GOT3 (cell line): ENCODE measurements at regions not wholly inside any gene's neighbourhood (a gene's known extent, or its start where the extent isn't known, plus 50 kb on each side); places are given as distances from the start of the nearest gene placed in this dataset.
"Not testable (repeated sequence)": the region's sequence is repeated elsewhere in the genome, so short reads cannot be mapped to it uniquely, and the experiment has no call there.

ENCODE experiments used
- DNase-seq: peaks from one replicate; lab custom pipeline; 2025; ENCODE audit warnings: mixed read lengths; lab: John Stamatoyannopoulos, UW

DNA sequence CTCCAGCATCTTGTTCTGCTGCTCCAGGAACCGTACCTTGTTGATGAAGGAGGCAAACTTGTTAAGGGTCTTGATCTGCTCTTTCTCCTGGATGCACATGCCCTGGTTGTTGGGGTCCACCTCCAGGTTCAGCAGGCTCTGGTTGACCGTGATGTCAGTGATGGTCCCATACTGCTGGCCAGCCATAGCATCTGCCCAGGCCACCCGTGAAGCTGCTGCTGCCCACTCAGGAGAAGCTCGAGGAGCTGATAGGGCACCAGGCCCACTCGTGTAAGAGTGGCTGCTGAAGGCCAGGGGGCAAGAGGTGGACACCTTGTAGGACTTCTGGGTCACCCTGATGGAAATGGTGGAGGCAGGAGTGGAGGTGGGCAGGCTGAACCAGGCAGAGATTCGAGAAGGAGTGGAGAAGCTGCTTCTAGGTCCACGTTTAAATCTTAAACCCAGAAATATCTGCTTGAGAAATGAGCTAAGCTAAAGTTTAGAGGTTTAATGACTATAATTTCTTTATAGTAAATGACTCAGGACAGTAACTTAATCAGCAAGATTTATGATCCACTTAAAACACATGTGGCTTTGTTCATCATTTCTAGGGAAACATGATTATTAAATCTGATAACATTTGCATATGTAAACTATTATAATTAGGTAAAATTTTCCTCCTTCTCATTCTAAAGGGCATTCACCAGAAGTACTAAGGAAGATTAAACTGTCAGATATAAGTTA, 358.7 kb upstream of the SETBP1 start:
- DNase-seq: no peak

DNA sequence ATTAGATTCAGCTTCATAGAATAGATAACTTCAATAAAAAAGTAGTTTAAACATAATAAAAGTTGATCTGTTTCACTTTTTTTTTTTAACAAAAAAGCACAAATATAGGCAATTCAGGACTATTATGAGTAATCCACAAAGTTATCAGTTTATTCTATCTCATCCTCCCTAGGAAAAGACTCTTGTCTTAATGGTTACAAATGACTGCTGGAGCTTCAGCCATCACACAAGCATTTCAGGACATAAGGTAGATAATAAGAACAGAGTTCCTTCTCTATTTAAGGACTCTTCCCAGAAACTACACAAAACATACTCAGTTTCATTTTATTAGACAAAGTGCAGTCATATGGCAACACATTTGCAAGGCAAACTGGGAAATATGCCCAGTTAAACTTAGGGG, 357.6 kb upstream of the SETBP1 start:
- DNase-seq: no peak

DNA sequence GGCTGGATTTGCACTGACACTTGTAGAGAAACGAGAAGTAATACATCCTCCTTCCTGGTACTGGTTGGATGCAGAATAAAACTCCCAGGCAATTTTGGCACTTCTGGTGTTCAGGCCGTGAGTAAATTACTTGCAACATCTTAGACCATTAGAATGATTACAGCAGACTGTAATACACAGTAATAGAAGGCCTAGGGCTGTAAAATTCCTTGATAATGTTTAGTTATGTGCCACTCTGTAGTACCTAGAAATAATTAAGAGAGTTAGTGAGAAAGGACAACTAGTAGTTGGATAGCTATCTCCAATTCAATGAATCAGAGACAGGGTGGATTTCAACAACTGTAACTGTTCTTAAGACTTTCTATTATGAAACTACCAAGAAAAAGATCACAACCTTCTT, 356.3 kb upstream of the SETBP1 start:
- DNase-seq: no peak

DNA sequence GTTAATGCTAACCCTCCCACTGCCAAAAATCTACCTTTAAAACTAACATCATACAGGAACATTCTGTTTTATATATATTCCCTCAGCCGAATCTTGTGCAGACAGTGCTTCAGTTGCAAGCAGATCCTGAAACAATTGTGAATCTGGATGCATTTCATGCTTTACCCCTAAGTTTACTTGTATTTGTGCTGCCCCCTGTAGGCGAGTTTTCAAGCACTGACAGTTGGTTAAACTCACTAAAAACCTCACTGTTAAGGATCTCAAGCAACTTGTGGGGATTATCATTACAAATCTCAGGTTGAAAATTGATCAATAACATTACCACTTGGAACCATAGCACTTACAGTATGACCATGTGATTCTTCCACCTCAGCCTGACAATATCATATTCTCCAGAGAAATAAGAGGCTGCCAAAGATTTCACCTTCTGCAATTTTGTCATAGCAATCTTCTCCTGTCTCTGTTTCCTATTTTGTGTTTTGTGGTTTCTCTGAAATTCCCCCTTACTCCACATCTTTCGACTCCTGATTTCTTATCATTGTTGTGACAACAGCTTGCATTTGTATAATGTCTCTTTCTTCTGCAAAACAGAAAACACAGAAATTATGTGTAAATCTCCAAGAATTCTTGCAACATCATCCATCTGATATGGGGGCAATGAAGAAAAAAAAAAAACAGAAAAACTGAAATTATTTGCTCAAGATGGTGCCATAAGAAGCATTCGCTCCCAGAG, 354.6 kb upstream of the SETBP1 start:
- DNase-seq: no peak

DNA sequence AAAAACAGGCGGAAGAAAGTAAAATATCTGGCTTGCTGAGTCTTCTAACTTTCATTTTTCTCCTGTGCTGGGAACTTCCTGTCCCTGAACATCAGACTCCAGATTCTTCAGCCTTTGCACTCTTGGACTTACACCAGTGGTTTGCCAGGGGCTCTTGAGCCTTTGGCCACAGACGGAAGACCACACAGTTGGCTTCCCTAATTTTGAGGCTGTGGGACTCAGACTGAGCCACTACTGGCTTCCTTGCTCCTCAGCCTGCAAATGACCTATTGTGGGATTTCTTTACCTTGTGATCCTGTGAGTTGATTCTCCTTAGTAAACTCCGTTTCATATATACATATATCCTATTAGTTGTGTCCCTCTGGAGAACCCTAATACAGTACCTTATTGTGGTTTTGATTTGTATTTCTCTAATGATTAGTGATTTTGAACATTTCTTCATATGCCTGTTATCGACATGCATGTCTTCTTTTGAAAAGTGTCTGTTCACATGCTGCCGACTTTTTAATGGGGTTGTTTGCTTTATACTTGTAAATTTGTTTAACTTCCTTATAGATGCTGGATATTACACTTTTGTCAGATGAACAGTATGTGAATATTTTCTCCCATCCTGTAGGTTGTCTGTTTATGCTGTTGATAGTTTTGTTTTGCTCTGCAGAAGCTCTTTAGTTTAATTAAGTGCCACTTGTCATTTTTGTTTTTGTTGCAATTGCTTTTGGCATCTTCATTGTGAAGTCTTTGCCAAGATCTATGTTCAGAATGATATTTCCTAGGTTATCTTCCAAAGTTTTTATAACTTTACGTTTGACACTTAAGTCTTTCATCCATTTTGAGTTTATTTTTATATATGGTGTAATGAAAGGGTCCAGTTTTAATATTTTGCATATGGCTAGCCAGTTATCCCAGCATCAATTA, 348.8 kb upstream of the SETBP1 start:
- no peak for DNase-seq

DNA sequence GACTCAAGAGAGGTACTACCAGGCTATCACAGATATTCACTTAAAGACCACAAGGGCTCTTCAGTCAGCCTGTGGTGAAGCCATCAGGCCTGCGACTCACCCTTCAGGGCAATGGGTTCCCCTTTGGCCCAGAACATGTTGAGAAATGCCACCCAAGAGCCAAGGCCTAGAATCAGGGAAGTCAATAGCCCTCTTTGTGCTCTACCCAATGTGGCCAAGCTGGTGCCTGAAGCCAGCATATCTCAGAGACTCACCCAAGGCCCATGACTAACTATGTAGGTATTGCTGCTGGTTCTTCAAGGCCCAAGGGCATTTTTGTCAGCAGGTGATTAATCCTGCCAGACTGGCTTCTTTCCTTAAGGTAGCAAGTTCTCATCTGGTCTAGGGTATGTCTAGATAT, 338.9 kb upstream of the SETBP1 start:
- no peak for DNase-seq

DNA sequence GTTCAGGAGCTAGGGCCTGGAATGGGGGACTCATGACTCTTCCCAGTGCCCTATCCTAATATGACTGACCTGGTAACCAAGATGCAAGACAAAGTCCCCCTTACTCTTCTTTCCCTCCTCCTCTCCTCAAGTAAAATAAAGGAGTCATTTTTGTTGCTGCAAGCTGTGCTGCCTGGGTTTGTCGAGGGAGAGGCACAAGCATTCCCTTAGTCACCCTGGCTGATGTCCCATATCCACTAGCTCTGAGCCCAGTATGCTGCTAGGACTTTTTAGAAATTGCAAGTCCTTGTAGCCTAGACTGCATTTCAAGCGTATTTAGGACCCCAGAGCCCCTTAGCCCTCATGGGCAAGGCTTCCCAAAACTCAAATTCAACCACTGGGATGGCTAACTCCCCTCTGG, 338.5 kb upstream of the SETBP1 start:
- no peak for DNase-seq

DNA sequence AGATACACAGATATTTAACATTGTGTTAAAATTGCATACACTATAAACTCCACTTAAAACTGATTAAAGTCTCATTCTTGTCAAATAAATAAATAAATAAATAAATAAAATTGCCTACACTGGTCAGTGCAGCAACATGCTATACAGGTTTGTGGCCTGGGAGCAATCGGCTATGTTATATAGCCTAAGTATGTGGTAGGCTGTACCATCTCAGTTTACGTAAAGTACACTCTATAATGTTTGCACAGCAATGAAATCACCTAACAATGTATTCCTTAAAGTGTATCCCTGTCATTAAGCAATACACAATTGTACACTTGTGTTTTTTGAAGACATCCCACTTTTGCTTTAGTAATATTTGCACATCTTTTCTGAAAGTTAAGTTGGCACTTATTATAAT, 337.7 kb upstream of the SETBP1 start:
- DNase-seq: no peak

DNA sequence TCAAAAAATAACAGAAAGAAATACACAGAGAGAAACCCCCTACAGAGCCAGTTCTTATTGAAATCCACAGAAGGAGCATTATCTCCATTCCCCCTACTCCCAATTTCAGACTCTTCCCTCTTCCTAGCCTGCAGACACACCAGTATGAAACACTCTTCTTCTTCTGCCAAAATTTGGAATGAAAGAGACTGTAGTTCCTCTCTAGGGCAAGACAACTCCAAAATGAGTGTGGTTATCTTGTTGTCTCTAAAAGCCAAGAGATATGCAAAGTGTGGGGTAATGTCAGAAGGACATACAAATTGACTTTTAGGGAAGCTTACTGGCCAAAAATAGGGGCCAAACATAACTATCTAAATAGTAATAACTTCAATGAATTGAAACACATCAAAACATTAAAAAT, 337.1 kb upstream of the SETBP1 start:
- no peak for DNase-seq

DNA sequence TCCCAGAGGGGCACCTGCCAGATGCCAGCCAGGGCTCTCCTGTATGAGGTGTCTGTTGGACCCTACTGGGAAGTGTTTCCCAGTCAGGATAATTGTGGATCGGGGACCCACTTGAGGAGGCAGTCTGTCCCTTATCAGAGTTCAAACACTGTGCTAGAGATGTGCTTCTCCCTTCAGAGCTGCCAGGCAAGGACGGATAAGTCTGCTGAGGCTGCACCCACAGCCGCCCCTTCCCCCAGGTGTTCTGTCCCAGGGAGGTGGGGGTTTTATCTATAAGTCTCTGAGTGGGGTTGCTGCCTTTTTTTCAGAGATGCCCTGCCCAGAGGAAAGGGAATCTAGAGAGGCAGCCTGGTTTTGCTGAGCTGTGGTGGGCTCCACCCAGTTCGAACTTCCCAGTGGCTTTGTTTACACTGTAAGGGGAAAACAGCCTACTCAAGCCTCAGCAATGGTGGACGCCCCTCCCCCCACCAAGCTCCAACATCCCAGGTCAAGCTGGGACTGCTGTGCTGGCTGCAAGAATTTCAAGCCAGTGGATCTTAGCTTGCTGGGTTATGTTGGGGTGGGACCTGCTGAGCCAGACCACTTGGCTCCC, 324.0 kb upstream of the SETBP1 start:
- DNase-seq: no peak

DNA sequence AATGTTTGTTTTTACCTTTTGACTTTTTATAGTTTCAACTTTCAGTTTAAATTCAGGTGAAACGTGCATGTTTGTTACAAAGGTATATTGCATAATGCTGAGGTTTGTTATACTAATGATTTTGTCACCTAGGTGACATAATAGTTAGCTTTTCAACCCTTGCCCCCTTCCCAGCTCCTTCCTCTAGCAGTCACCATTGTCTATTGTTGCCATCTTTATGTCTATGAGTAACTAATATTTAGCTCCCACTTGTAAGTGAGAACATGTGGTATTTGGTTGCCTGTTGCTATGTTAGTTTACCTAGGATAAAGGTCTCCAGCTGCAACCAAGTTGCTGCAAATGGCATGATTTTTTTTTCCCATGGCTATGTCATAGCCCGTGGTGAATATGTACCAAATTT, 322.3 kb upstream of the SETBP1 start:
- no peak for DNase-seq

DNA sequence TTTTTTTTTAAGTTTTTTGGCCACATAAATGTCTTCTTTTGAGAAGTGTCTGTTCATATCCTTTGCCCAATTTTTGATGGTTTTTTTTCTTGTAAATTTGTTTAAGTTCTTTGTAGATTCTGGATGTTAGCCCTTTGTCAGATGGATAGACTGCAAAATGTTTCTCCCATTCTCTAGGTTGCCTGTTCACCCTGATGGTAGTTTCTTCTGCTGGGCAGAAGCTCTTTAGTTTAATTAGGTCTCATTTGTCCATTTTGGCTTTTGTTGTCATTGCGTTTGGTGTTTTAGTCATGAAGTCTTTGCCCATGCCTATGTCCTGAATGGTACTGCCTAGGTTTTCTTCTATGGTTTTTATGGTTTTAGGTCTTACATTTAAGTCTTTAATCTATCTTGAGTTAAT, 320.9 kb upstream of the SETBP1 start:
- not testable (repeated sequence) for DNase-seq

DNA sequence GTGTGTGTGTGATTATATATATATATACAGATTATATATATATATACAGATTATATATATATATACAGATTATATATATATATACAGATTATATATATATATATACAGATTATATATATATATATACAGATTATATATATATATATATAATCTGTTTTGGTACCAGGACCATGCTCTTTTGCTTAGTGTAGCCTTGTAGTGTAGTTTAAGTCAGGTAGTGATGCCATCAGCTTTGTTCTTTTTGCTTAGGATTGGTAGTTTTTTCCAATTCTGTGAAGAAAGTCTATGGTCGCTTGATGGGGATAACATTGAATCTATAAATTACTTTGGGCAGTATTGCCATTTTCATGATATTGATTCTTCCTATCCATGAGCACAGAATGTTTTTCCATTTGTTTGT, 318.5 kb upstream of the SETBP1 start:
- not testable (repeated sequence) for DNase-seq

DNA sequence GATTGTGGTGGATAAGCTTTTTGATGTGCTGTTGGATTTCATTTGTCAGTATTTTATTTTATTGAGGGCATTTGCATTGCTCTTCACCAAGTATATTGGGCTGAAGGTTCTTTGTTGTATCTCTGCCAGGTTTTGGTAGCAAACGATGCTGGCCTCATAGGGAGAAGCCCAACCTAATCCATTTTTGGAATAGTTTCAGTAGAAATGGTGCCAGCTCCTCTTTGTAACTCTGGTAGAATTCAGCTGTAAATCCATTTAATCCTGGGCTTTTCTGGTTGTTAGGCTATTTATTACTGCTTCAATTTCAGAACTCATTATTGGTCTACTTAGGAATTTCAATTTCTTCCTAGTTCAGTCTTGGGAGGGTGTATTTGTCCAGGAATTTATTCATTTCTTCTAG, 309.8 kb upstream of the SETBP1 start:
- DNase-seq: no peak

DNA sequence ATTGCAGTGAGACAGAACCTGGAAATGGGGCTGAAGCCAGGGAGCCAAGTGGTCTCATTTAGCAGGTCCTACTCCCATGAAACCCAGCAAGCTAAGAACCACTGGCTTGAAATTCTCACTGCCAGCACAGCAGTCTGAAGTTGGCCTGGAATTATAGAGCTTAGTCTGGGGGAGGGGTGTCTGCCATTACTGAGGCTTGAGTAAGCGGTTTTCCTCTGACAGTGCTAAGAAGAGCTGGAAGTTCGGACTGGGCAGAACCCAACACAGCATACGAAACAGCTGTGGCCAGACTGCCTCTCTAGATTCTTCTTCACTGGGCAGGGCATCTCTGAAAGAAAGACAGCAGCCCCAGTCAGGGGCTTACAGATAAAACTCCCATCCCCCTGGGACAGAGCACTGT, 305.7 kb upstream of the SETBP1 start:
- DNase-seq: no peak

DNA sequence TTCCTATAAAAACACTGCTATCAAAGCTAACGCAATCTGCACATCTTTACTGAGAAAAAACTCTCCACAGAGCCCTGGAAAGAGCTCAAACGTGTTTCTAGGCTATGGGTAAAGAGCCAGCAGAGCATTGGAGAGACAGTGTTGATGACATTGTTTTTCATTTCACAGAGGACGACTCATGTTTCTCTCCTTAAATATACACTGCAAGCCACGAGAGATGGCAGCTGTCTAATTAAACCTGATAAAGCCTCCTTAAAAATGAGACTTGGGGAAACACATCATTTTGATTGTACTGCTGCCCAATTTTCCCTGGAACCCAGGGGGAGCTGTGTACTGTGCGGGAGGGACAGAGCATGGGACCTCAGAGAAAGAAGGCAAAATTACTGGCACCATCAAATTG, 294.3 kb upstream of the SETBP1 start:
- DNase-seq: no peak

DNA sequence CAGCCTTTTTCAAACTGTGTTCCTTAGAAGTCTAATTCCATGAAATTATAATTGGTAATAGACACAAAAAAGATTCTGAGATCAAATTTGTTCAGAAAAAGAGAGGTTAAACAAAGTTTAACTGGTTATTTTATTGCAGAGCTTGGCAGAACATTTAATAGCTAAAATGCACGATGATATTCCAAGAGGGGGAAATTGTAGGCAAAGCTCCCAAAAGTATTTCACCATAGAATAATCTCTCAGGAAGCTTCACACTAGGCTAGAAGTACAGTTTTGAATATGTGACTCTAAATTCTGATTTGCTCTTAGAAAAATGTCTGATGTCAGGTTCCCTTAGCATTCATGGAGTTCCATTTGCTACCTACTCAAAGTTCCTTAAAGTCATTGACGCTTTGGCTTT, 292.4 kb upstream of the SETBP1 start:
- no peak for DNase-seq

DNA sequence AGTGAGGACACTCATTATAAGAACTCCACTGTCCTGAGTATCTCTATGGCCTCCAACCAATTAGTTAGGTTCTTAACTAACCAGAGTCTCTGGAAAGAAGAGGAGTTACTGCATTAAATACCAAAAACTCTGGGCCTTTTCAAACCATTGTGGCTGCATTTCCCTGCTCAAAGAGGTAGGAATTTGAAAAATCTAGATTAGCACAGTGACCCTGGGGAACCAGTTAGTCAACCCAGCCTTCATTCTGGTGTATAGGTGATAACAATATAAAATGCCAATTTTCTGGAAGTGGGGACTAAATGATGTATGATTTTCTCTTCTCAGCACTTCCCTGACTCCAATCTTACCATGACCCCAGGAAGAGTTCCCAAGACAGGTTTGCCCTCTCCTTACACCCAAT, 287.8 kb upstream of the SETBP1 start:
- DNase-seq: no peak

DNA sequence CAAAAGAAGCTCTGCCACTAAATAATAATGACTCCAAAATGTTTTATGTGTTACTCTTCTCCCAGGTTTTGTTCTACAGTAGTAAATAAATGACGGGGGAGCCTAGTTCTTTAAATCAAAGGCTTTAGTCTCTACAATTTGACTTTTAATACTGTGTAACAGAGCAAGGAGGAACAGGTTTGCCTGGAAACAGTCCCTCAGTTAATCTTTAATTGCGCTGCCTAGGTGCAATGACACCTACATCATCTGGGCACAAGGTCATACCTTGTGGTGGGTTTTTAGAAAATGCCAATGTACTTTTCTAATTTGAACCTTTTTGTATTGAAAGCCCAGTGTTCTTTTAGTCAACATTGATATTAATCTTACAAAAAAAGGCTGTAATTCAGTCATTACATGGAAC, 287.3 kb upstream of the SETBP1 start:
- DNase-seq: no peak

DNA sequence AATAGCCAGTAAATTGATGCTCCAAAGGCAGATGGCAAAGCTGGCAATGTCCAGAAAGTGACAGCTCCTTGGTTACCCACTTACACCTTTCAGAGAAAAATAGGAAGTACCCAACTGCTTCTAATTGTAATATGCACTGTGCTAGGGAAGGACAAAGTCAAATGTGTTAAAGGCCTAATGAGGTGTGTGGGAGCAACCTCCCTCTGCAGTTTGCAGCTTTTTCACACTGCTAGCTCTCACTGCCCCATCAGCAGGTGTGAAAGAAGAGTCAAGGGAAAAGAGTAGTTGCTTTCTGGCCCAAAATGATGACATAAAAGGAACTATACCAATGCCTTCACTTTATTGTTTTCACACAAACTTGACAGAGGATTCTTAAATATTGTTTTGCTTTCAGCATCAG, 284.1 kb upstream of the SETBP1 start:
- DNase-seq: no peak

DNA sequence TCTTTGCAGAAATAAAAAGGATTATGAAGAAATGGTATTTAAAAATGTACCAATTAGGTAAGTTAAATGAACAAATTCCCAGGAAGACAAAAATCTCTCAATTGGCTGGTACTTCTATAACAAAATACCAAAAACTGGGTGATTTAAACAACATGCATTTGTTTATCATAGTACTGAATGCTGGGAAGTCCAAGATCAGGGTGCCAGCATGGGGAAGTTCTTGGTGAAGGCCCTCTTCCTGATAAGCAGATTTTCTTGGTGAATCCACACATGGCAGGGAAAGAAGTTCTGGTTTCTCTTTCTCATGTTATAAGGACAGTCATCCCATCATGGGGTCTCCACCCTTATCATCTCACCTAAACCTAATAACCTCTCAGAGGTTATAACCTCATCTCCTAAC, 271.6 kb upstream of the SETBP1 start:
- no peak for DNase-seq

DNA sequence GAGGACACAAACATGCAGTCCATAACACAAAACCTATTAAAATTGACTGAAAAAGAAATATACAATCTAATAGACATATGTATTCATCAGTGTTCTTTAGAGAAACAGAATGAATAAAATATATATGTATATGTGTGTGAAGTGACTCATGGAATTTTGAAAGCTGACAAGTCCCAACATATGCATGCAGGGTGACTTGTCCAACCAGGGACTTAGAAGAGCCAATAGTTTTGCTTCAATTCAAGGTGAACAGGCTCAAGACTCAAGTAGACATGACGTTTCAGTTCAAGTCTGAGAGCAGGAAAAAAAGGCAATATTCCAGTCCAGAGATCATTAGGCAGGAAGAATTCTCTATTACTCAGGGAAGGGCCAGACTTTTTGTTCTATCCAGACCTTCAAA, 271.2 kb upstream of the SETBP1 start:
- DNase-seq: no peak
